SU-DHL-6 (cell line): ENCODE measurements at regions not wholly inside any gene's neighbourhood (a gene's known extent, or its start where the extent isn't known, plus 50 kb on each side); places are given as distances from the start of the nearest gene placed in this dataset.

Source experiments
- EZH2phosphoT487 ChIP-seq: fragments of 200-600 bp; sonication (generic), shearing (Covaris generic); conservative IDR thresholded peaks from 2 replicates; pipeline ENCODE4 v1.6.1; 2018; ENCODE audit warnings: mild to moderate bottlenecking, antibody characterized with exemption, low read length, moderate library complexity, mixed read lengths
- TF ChIP-seq, protein P1 (sequence below): fragments of 200-600 bp; sonication (generic); IDR thresholded peaks from one replicate; pipeline ENCODE4 v1.5.1; 2017; ENCODE audit warnings: antibody characterized with exemption, mild to moderate bottlenecking, low read length, moderate library complexity; ENCODE audit not compliant: insufficient read depth, poor library complexity, severe bottlenecking

DNA sequence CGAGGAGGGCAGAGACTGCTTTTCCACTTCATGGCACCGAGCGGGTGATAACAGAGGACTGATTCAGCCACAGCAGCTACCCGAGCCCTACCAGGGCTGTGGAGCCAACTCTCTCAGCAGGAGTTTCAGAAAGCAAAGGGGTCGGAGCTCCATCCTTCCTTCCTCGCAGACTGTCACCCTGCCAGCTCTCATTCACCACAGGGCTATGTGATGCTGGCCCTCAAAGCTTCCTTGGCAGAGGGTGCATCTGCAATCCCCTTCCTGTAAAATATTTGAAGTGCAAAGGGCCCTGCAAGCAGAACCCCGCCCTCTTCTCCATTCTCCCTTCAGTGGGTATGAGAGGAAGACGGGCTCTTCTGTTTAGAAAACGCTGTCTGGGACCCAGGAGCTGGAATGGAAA is 105.3 kb upstream of the LYZL2 start:
- TF ChIP-seq, protein P1, sequence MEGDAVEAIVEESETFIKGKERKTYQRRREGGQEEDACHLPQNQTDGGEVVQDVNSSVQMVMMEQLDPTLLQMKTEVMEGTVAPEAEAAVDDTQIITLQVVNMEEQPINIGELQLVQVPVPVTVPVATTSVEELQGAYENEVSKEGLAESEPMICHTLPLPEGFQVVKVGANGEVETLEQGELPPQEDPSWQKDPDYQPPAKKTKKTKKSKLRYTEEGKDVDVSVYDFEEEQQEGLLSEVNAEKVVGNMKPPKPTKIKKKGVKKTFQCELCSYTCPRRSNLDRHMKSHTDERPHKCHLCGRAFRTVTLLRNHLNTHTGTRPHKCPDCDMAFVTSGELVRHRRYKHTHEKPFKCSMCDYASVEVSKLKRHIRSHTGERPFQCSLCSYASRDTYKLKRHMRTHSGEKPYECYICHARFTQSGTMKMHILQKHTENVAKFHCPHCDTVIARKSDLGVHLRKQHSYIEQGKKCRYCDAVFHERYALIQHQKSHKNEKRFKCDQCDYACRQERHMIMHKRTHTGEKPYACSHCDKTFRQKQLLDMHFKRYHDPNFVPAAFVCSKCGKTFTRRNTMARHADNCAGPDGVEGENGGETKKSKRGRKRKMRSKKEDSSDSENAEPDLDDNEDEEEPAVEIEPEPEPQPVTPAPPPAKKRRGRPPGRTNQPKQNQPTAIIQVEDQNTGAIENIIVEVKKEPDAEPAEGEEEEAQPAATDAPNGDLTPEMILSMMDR: no peak
- TF ChIP-seq EZH2phosphoT487: no peak
